Nephron progenitor cell (in vitro differentiated cells): ENCODE measurements at regions not wholly inside any gene's neighbourhood (a gene's known extent, or its start where the extent isn't known, plus 50 kb on each side); places are given as distances from the start of the nearest gene placed in this dataset.

Experiments used
- DNase-seq: peaks from one replicate; pipeline ENCODE4 v3.0.0; 2021
- H3K27ac Mint-ChIP-seq: 2 replicates; pipeline ENCODE4 v1.8.0; 2021; ENCODE audit warnings: mild to moderate bottlenecking, moderate library complexity, mixed read lengths
- H3K27me3 Mint-ChIP-seq: 2 replicates; pipeline ENCODE4 v1.8.0; 2021; ENCODE audit warnings: mild to moderate bottlenecking, low read depth, mixed read lengths; ENCODE audit not compliant: poor library complexity
- H3K36me3 Mint-ChIP-seq: 2 replicates; pipeline ENCODE4 v1.8.0; 2021; ENCODE audit warnings: low read depth, mixed read lengths
- H3K4me1 Mint-ChIP-seq: 2 replicates; pipeline ENCODE4 v1.8.0; 2021; ENCODE audit warnings: mixed read lengths
- H3K4me3 Mint-ChIP-seq: 2 replicates; pipeline ENCODE4 v1.8.0; 2021; ENCODE audit warnings: mild to moderate bottlenecking, moderate library complexity, mixed read lengths
- H3K9me3 Mint-ChIP-seq: 2 replicates; pipeline ENCODE4 v1.8.0; 2021; ENCODE audit warnings: mild to moderate bottlenecking, moderate library complexity, mixed read lengths
- TF ChIP-seq, protein P1 (sequence below): fragments of 200-600 bp; sonication (generic); IDR thresholded peaks from 2 replicates; pipeline ENCODE4 v1.5.0; 2021; ENCODE audit warnings: antibody characterized with exemption

DNA sequence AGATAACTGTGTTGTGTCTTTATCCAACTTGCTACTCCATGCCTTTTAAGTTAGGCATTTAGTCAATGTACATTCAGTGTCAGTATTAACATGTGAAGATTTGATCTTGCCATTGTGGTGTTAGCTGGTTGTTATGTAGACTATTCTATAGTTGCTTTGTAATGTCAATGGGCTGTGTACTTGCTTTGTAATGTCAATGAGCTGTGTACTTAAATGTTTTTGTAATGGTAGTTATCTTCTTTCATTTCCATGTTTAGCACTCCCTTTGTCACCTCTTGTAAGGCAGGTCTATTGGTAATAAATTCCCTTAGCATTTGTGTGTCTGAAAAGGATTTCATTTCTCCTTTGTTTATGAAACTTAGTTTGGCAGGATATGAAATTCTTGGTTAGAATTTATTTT is 53.4 kb downstream of the MC4R start:
- Mint-ChIP-seq H3K9me3 (peaks cover 9% of the 10 kb centered on the region), H3K4me1 (peaks cover 6% of the 10 kb centered on the region), H3K36me3 (no peaks in the 10 kb centered on the region), H3K4me3 (no peak overlapping the region), H3K27ac (no peak overlapping the region), H3K27me3 (peaks cover 2% of the 10 kb centered on the region)
- TF ChIP-seq, protein P1, sequence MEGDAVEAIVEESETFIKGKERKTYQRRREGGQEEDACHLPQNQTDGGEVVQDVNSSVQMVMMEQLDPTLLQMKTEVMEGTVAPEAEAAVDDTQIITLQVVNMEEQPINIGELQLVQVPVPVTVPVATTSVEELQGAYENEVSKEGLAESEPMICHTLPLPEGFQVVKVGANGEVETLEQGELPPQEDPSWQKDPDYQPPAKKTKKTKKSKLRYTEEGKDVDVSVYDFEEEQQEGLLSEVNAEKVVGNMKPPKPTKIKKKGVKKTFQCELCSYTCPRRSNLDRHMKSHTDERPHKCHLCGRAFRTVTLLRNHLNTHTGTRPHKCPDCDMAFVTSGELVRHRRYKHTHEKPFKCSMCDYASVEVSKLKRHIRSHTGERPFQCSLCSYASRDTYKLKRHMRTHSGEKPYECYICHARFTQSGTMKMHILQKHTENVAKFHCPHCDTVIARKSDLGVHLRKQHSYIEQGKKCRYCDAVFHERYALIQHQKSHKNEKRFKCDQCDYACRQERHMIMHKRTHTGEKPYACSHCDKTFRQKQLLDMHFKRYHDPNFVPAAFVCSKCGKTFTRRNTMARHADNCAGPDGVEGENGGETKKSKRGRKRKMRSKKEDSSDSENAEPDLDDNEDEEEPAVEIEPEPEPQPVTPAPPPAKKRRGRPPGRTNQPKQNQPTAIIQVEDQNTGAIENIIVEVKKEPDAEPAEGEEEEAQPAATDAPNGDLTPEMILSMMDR, result no peak
- DNase-seq, result no peak

GRCh38 chr18:60311676-60312360 is 60.8 kb downstream of the MC4R start:
- Mint-ChIP-seq H3K9me3 (peaks cover 12% of the 10 kb centered on the region), H3K4me3 (no peak overlapping the region)

GRCh38 chr18:60295674-60296073 is 76.9 kb downstream of the MC4R start:
- Mint-ChIP-seq H3K27ac (no peak overlapping the region), H3K4me3 (no peak overlapping the region), H3K36me3 (no peaks in the 10 kb centered on the region), H3K27me3 (peaks cover 4% of the 10 kb centered on the region), H3K4me1 (no peaks in the 10 kb centered on the region), H3K9me3 (no peaks in the 10 kb centered on the region)
- DNase-seq, result no peak
- TF ChIP-seq, protein P1, result no peak

More at GRCh38 chr18:60311676-60312360, 60.8 kb downstream of the MC4R start:
- Mint-ChIP-seq H3K36me3 (no peaks in the 10 kb centered on the region), H3K27ac (no peak overlapping the region), H3K27me3 (peaks cover 5% of the 10 kb centered on the region), H3K4me1 (no peaks in the 10 kb centered on the region)
- no peak for DNase-seq
- TF ChIP-seq, protein P1, result no peak

- Mint-ChIP-seq H3K4me3 (no peak overlapping the region), H3K4me1 (no peaks in the 10 kb centered on the region), H3K27ac (no peak overlapping the region), H3K9me3 (no peaks in the 10 kb centered on the region), H3K27me3 (peaks cover 9% of the 10 kb centered on the region), H3K36me3 (no peaks in the 10 kb centered on the region)
- TF ChIP-seq, protein P1, result no peak
- DNase-seq, result no peak
Observed at GRCh38 chr18:60292186-60292585, 80.4 kb downstream of the MC4R start.

DNA sequence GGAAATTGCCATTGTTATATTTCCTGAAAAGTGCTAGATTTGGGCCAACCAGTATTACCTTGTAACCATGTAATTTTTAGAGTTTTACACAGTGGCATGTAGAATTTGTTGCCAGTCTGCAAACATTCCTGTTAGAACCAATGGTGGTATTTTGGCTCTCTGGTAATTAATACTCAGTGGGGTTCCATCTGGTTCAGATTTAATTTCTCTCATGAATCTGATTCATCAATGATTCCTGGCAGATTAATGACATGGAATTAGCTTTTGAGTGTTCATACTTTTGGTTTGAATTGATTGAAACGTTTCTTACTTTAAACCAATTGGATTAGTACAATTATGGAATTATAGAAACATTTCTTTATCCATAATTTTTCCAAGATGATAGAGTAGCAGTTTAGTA is 93.2 kb downstream of the MC4R start:
- no peaks in the 10 kb centered on the region for H3K27me3 Mint-ChIP-seq
- TF ChIP-seq, protein P1, result no peak
- DNase-seq, result no peak
- H3K4me3 Mint-ChIP-seq, result no peak overlapping the region
- no peaks in the 10 kb centered on the region for H3K4me1 Mint-ChIP-seq
- no peaks in the 10 kb centered on the region for H3K9me3 Mint-ChIP-seq
- H3K27ac Mint-ChIP-seq, result no peak overlapping the region
- no peaks in the 10 kb centered on the region for H3K36me3 Mint-ChIP-seq

DNA sequence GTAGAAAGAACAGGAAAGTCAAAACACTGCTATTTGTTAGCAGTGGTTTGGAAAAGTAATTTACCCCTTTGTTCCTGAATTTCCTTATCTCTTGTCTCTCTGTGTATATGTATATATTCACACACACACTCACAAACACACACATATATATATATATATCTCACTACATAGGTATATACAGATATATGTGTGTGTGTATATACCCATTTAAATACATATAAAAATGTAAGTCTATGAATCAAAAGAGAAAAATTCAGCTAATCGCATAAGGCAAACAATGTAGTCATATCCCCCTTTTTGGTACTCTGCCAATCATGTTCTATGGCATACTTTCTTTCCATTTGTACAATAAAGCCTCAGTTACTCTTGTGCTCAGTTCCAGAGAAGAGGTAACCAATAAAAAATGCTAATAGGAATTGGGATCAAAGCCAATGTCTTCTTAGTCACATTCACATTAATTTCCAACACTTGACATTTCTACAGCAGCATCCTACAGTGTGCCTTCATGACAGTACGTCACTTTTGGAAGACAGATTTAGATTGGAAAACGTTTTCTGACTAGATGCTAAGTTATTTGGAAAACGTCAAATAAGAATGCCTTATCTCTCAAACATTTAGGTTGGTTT is 94.6 kb downstream of the MC4R start:
- Mint-ChIP-seq H3K27me3 (no peaks in the 10 kb centered on the region), H3K4me1 (no peaks in the 10 kb centered on the region), H3K4me3 (no peak overlapping the region), H3K36me3 (no peaks in the 10 kb centered on the region), H3K27ac (no peak overlapping the region), H3K9me3 (peaks cover 4% of the 10 kb centered on the region)
- TF ChIP-seq, protein P1, result no peak
- DNase-seq, result no peak
